ENCODE measurements at regions not wholly inside any gene's neighbourhood (a gene's known extent, or its start where the extent isn't known, plus 50 kb on each side); places are given as distances from the start of the nearest gene placed in this dataset.
"Not testable (repeated sequence)": the region's sequence is repeated elsewhere in the genome, so short reads cannot be mapped to it uniquely, and the experiment has no call there.

- no peak for DNase-seq
- Mint-ChIP-seq H3K4me3 (no peak overlapping the region), H3K27me3 (no peaks in the 10 kb centered on the region), H3K36me3 (no peaks in the 10 kb centered on the region), H3K4me1 (no peaks in the 10 kb centered on the region), H3K9me3 (no peaks in the 10 kb centered on the region), H3K27ac (no peak overlapping the region)
- no peak for ATAC-seq (replicated peaks)
Measured at GRCh38 chr10:4606856-4607636, 219.0 kb upstream of the AKR1E2 start.

- ATAC-seq (replicated peaks) = no peak
- H3K9me3 Mint-ChIP-seq = peaks cover 0 to 2% of the 10 kb centered on the region in 2 donors
- no peaks in the 10 kb centered on the region for H3K27me3 Mint-ChIP-seq
- H3K36me3 Mint-ChIP-seq = no peaks in the 10 kb centered on the region
- no peaks in the 10 kb centered on the region for H3K4me1 Mint-ChIP-seq
- no peak overlapping the region for H3K27ac Mint-ChIP-seq
- H3K4me3 Mint-ChIP-seq = no peak overlapping the region
- DNase-seq = no peak
Measured at GRCh38 chr10:4602764-4603491, 223.1 kb upstream of the AKR1E2 start.

- Mint-ChIP-seq H3K36me3 (no peaks in the 10 kb centered on the region), H3K4me3 (no peak overlapping the region), H3K27me3 (peaks cover 0 to 4% of the 10 kb centered on the region in 2 donors), H3K4me1 (no peaks in the 10 kb centered on the region), H3K27ac (no peak overlapping the region), H3K9me3 (peaks cover 0 to 2% of the 10 kb centered on the region in 2 donors)
- DNase-seq (no peak), ATAC-seq (replicated peaks) (no peak)
Measured at GRCh38 chr10:4599471-4599870, 226.5 kb upstream of the AKR1E2 start.

- H3K4me3 Mint-ChIP-seq; H3K4me1 Mint-ChIP-seq; H3K9me3 Mint-ChIP-seq; ATAC-seq (replicated peaks); DNase-seq; H3K27ac Mint-ChIP-seq; H3K27me3 Mint-ChIP-seq; H3K36me3 Mint-ChIP-seq: not testable (repeated sequence)
Measured at GRCh38 chr10:4597898-4598297, 228.1 kb upstream of the AKR1E2 start.

GRCh38 chr10:4596951-4597350, 229.1 kb upstream of the AKR1E2 start:
- Mint-ChIP-seq H3K27ac (no peak overlapping the region), H3K27me3 (peaks cover 0 to 4% of the 10 kb centered on the region in 2 donors), H3K4me1 (no peaks in the 10 kb centered on the region), H3K9me3 (peaks cover 0 to 2% of the 10 kb centered on the region in 2 donors), H3K4me3 (no peak overlapping the region), H3K36me3 (no peaks in the 10 kb centered on the region)
- ATAC-seq (replicated peaks) = no peak
- no peak for DNase-seq

GRCh38 chr10:4595719-4596319, 230.2 kb upstream of the AKR1E2 start:
- H3K9me3 Mint-ChIP-seq = no peaks in the 10 kb centered on the region
- ATAC-seq (replicated peaks) = no peak
- H3K4me3 Mint-ChIP-seq = no peak overlapping the region
- peaks cover 0 to 4% of the 10 kb centered on the region in 2 donors for H3K27me3 Mint-ChIP-seq
- DNase-seq = no peak
- H3K36me3 Mint-ChIP-seq = no peaks in the 10 kb centered on the region
- H3K4me1 Mint-ChIP-seq = no peaks in the 10 kb centered on the region
- no peak overlapping the region for H3K27ac Mint-ChIP-seq

- Mint-ChIP-seq H3K4me1 (no peaks in the 10 kb centered on the region), H3K9me3 (no peaks in the 10 kb centered on the region), H3K36me3 (no peaks in the 10 kb centered on the region), H3K27me3 (peaks cover 5% of the 10 kb centered on the region in 2 donors), H3K27ac (no peak overlapping the region), H3K4me3 (no peak overlapping the region)
- DNase-seq (no peak), ATAC-seq (replicated peaks) (no peak)
Measured at GRCh38 chr10:4590807-4591206, 235.2 kb upstream of the AKR1E2 start.

GRCh38 chr10:4588824-4589223, 237.2 kb upstream of the AKR1E2 start:
- Mint-ChIP-seq H3K27ac (no peak overlapping the region), H3K9me3 (no peaks in the 10 kb centered on the region), H3K4me3 (no peak overlapping the region), H3K27me3 (peaks cover 5% of the 10 kb centered on the region in 2 donors), H3K36me3 (no peaks in the 10 kb centered on the region), H3K4me1 (no peaks in the 10 kb centered on the region)
- no peak for DNase-seq
- ATAC-seq (replicated peaks) = no peak

- no peaks in the 10 kb centered on the region for H3K4me1 Mint-ChIP-seq
- ATAC-seq (replicated peaks) = no peak
Measured at GRCh38 chr10:4587466-4587865, 238.5 kb upstream of the AKR1E2 start.

GRCh38 chr10:4586776-4587175, 239.2 kb upstream of the AKR1E2 start:
- H3K4me3 Mint-ChIP-seq = no peak overlapping the region
- ATAC-seq (replicated peaks) (no peak), DNase-seq (no peak)
- no peak overlapping the region for H3K27ac Mint-ChIP-seq
- H3K4me1 Mint-ChIP-seq = no peaks in the 10 kb centered on the region
- peaks cover 5 to 8% of the 10 kb centered on the region in 2 donors for H3K27me3 Mint-ChIP-seq
- H3K9me3 Mint-ChIP-seq = peaks cover 0 to 1% of the 10 kb centered on the region in 2 donors
- no peaks in the 10 kb centered on the region for H3K36me3 Mint-ChIP-seq

More at GRCh38 chr10:4587466-4587865, 238.5 kb upstream of the AKR1E2 start:
- peaks cover 0 to 1% of the 10 kb centered on the region in 2 donors for H3K9me3 Mint-ChIP-seq
- no peak overlapping the region for H3K27ac Mint-ChIP-seq
- DNase-seq = no peak
- no peaks in the 10 kb centered on the region for H3K36me3 Mint-ChIP-seq
- H3K4me3 Mint-ChIP-seq = no peak overlapping the region
- peaks cover 5 to 8% of the 10 kb centered on the region in 2 donors for H3K27me3 Mint-ChIP-seq

GRCh38 chr10:4581929-4582328, 244.1 kb upstream of the AKR1E2 start:
- ATAC-seq (replicated peaks) = no peak
- Mint-ChIP-seq H3K36me3 (no peaks in the 10 kb centered on the region), H3K4me3 (no peak overlapping the region), H3K4me1 (no peaks in the 10 kb centered on the region), H3K27me3 (peaks cover 0 to 3% of the 10 kb centered on the region in 2 donors), H3K27ac (no peak overlapping the region), H3K9me3 (peaks cover 0 to 1% of the 10 kb centered on the region in 2 donors)
- no peak for DNase-seq

GRCh38 chr10:4579844-4580243, 246.2 kb upstream of the AKR1E2 start:
- H3K4me1 Mint-ChIP-seq = no peaks in the 10 kb centered on the region

GRCh38 chr10:4576206-4576605, 249.8 kb upstream of the AKR1E2 start:
- peaks cover 0 to 7% of the 10 kb centered on the region in 2 donors for H3K4me1 Mint-ChIP-seq
- no peaks in the 10 kb centered on the region for H3K9me3 Mint-ChIP-seq
- H3K36me3 Mint-ChIP-seq = no peaks in the 10 kb centered on the region
- H3K27ac Mint-ChIP-seq = no peak overlapping the region
- DNase-seq (no peak), ATAC-seq (replicated peaks) (no peak)
- H3K27me3 Mint-ChIP-seq = no peaks in the 10 kb centered on the region
- no peak overlapping the region for H3K4me3 Mint-ChIP-seq

More at GRCh38 chr10:4579844-4580243, 246.2 kb upstream of the AKR1E2 start:
- Mint-ChIP-seq H3K36me3 (no peaks in the 10 kb centered on the region), H3K27me3 (peaks cover 0 to 3% of the 10 kb centered on the region in 2 donors), H3K9me3 (peaks cover 0 to 1% of the 10 kb centered on the region in 2 donors), H3K27ac (no peak overlapping the region), H3K4me3 (no peak overlapping the region)
- DNase-seq = no peak
- ATAC-seq (replicated peaks) = no peak

- ATAC-seq (replicated peaks) (no peak), DNase-seq (no peak)
- Mint-ChIP-seq H3K4me1 (peaks cover 0 to 7% of the 10 kb centered on the region in 2 donors), H3K36me3 (no peaks in the 10 kb centered on the region), H3K27me3 (no peaks in the 10 kb centered on the region), H3K4me3 (no peak overlapping the region), H3K27ac (no peak overlapping the region), H3K9me3 (no peaks in the 10 kb centered on the region)
Measured at GRCh38 chr10:4569151-4569550, 256.9 kb upstream of the AKR1E2 start.
